Prostate gland (tissue), 2 donors: ENCODE measurements at regions not wholly inside any gene's neighbourhood (a gene's known extent, or its start where the extent isn't known, plus 50 kb on each side); places are given as distances from the start of the nearest gene placed in this dataset.

Experiments
- POLR2A ChIP-seq: fragments of 450-650 bp; IDR thresholded peaks from one replicate; pipeline ENCODE4 v1.6.1; 2016; ENCODE audit warnings: antibody characterized with exemption, mild to moderate bottlenecking
- TF ChIP-seq, protein P1 (sequence below), 4 experiments: fragments of 200-600 bp in 2 of 4; fragments of 450-650 bp in 2 of 4; sonication (generic) in 2 of 4; IDR thresholded peaks; 1 replicate in 3 of 4; 2 replicates in 1 of 4; pipeline ENCODE4 v1.5.1; 2016 to 2019; ENCODE audit warnings: antibody characterized with exemption in 4 of 4, mild to moderate bottlenecking in 2 of 4, moderate library complexity in 2 of 4

DNA sequence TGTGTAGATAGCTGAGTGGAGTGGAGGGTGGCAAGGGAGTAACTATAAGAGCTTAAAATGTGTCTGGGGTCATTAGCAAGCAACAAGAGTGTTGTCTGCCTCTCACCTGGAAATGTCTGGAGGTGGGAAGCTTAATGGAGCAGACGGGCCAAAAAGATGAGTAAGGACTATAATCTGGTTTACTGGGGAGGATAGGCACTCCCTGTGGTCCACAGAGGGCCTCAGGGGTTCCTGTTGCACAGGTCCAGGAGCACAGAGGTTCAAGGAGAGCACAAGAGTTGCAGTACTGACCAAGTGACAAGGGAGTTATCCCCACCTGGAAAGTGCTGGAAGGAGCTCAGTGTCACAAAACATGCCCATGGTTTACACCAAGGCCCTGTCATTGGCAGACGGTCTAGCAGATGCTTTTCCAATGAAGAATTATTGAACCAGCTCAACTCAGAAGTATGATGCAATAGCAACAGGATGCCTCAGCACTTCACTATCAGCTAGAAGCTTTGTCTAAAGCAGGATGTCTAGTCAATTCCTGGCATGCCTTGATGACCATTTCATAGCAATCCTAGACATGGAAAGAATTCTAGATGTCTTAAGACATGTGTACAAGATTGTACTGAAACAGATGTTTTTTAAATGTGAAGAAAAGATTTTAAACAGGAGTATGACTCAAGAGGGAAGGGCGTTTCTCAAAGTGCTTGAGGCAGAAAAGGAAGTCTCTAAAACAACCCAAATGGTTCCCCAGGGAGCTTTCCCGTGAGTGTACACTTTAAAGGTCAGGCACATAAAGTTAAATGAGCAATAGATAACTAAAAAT, 62.9 kb upstream of the SERPINE2 start:
- TF ChIP-seq, protein P1, sequence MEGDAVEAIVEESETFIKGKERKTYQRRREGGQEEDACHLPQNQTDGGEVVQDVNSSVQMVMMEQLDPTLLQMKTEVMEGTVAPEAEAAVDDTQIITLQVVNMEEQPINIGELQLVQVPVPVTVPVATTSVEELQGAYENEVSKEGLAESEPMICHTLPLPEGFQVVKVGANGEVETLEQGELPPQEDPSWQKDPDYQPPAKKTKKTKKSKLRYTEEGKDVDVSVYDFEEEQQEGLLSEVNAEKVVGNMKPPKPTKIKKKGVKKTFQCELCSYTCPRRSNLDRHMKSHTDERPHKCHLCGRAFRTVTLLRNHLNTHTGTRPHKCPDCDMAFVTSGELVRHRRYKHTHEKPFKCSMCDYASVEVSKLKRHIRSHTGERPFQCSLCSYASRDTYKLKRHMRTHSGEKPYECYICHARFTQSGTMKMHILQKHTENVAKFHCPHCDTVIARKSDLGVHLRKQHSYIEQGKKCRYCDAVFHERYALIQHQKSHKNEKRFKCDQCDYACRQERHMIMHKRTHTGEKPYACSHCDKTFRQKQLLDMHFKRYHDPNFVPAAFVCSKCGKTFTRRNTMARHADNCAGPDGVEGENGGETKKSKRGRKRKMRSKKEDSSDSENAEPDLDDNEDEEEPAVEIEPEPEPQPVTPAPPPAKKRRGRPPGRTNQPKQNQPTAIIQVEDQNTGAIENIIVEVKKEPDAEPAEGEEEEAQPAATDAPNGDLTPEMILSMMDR (IDR thresholded peaks at IDR 0.05): no peak
- TF ChIP-seq POLR2A: no peak
